ENCODE measurements at regions not wholly inside any gene's neighbourhood (a gene's known extent, or its start where the extent isn't known, plus 50 kb on each side); places are given as distances from the start of the nearest gene placed in this dataset.
A peak's percentile ranks its signal among the peaks of the same experiment; 100 is the strongest.

GRCh38 chr1:182305861-182306260 is 85.7 kb downstream of the GLUL start:
- Histone ChIP-seq H3K4me3 (replicated peaks; ENCODE audit: low read depth, low read length) (no peak overlapping the region), H3K36me3 (ENCODE audit: control insufficient read depth, insufficient read depth, low read length) (no peaks in the 10 kb centered on the region), H3K27me3 (replicated peaks; ENCODE audit: control insufficient read depth, insufficient read depth, low read length) (no peaks in the 10 kb centered on the region)
- TF ChIP-seq, protein P1, sequence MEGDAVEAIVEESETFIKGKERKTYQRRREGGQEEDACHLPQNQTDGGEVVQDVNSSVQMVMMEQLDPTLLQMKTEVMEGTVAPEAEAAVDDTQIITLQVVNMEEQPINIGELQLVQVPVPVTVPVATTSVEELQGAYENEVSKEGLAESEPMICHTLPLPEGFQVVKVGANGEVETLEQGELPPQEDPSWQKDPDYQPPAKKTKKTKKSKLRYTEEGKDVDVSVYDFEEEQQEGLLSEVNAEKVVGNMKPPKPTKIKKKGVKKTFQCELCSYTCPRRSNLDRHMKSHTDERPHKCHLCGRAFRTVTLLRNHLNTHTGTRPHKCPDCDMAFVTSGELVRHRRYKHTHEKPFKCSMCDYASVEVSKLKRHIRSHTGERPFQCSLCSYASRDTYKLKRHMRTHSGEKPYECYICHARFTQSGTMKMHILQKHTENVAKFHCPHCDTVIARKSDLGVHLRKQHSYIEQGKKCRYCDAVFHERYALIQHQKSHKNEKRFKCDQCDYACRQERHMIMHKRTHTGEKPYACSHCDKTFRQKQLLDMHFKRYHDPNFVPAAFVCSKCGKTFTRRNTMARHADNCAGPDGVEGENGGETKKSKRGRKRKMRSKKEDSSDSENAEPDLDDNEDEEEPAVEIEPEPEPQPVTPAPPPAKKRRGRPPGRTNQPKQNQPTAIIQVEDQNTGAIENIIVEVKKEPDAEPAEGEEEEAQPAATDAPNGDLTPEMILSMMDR (IDR thresholded peaks at IDR 0.05; ENCODE audit: insufficient read depth, low read length, poor library complexity, severe bottlenecking), result no peak
- DNase-seq (ENCODE audit: extremely low read depth, insufficient read length), result no peak

- TF ChIP-seq, protein P1 (IDR thresholded peaks at IDR 0.05; ENCODE audit: insufficient read depth, low read length, poor library complexity, severe bottlenecking), result no peak
- no peaks in the 10 kb centered on the region for H3K36me3 ChIP-seq (ENCODE audit: control insufficient read depth, insufficient read depth, low read length)
- no peak for DNase-seq (ENCODE audit: extremely low read depth, insufficient read length)
- no peaks in the 10 kb centered on the region for H3K27me3 ChIP-seq (replicated peaks; ENCODE audit: control insufficient read depth, insufficient read depth, low read length)
- no peak overlapping the region for H3K4me3 ChIP-seq (replicated peaks; ENCODE audit: low read depth, low read length)
Observed at GRCh38 chr1:182304627-182305026, 87.0 kb downstream of the GLUL start.

GRCh38 chr1:182304218-182304617 is 87.4 kb downstream of the GLUL start:
- H3K36me3 ChIP-seq (ENCODE audit: control insufficient read depth, insufficient read depth, low read length), result no peaks in the 10 kb centered on the region
- DNase-seq (ENCODE audit: extremely low read depth, insufficient read length), result no peak
- H3K4me3 ChIP-seq (replicated peaks; ENCODE audit: low read depth, low read length), result no peak overlapping the region
- TF ChIP-seq, protein P1 (IDR thresholded peaks at IDR 0.05; ENCODE audit: insufficient read depth, low read length, poor library complexity, severe bottlenecking), result no peak
- H3K27me3 ChIP-seq (replicated peaks; ENCODE audit: control insufficient read depth, insufficient read depth, low read length), result no peaks in the 10 kb centered on the region

GRCh38 chr1:182303778-182304177 is 87.8 kb downstream of the GLUL start:
- H3K36me3 ChIP-seq (ENCODE audit: control insufficient read depth, insufficient read depth, low read length), result no peaks in the 10 kb centered on the region
- TF ChIP-seq, protein P1 (IDR thresholded peaks at IDR 0.05; ENCODE audit: insufficient read depth, low read length, poor library complexity, severe bottlenecking), result no peak
- H3K27me3 ChIP-seq (replicated peaks; ENCODE audit: control insufficient read depth, insufficient read depth, low read length), result no peaks in the 10 kb centered on the region
- peak; percentile 18 for DNase-seq (ENCODE audit: extremely low read depth, insufficient read length)
- no peak overlapping the region for H3K4me3 ChIP-seq (replicated peaks; ENCODE audit: low read depth, low read length)

DNA sequence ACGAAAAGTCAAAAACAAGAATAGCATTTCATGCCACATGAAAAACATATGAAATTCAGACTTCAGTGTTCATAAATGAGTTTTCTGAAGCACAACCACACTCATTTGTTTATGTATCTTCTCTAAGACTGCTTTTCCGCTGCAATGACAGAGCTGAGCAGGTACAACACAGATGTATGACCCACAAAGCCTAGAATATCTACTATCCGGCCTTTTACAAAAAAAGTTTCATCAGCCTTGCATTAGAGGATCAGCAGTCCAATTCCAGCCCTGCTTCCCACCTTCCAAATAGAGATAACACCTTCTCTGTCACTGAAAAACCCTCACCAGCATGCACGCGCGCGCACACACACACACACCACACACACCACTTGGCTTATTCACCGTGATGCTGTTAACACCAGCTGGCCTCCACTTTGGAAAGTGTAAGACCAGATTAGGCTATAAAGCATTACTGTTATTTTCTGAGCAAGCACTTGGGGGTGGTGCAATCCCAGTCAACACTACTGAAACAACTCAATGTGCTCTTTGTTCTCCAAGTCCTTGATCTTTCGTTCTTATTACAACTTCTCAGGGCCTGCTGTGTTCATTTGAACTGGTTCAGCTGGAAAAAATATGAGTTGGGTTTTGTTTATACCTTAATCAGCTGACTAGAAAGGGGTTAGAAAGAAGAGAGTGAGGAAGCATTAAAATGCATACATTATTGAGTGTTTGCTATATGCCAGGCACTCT is 90.0 kb downstream of the GLUL start:
- H3K4me3 ChIP-seq (replicated peaks; ENCODE audit: low read depth, low read length), result no peak overlapping the region
- DNase-seq (ENCODE audit: extremely low read depth, insufficient read length), result no peak
- TF ChIP-seq, protein P1 (IDR thresholded peaks at IDR 0.05; ENCODE audit: insufficient read depth, low read length, poor library complexity, severe bottlenecking), result no peak
- H3K36me3 ChIP-seq (ENCODE audit: control insufficient read depth, insufficient read depth, low read length), result no peaks in the 10 kb centered on the region
- H3K27me3 ChIP-seq (replicated peaks; ENCODE audit: control insufficient read depth, insufficient read depth, low read length), result no peaks in the 10 kb centered on the region; the same call in 1 of the 2 replicates
